CD14-positive monocyte (primary cell): ENCODE measurements at regions not wholly inside any gene's neighbourhood (a gene's known extent, or its start where the extent isn't known, plus 50 kb on each side); places are given as distances from the start of the nearest gene placed in this dataset.

Source experiments
- DNase-seq, 3 donors: peaks; one replicate each; pipeline ENCODE4 v3.0.0-alpha.2; 2011 to 2022
- H2AFZ ChIP-seq: 2 replicates; pipeline ENCODE4 v1.6.0; 2012; ENCODE audit warnings: mild to moderate bottlenecking, low read depth, low read length, inconsistent platforms; ENCODE audit not compliant: insufficient read depth, poor library complexity, severe bottlenecking
- H3K27ac ChIP-seq, 2 donors: 1 replicate in 1 of 2; 2 replicates in 1 of 2; pipeline ENCODE4 v1.5.1; 2012 to 2013; ENCODE audit warnings: low read length in 2 of 2, control low read depth in 1 of 2, inconsistent platforms in 1 of 2, low read depth in 1 of 2, mild to moderate bottlenecking in 1 of 2
- H3K27me3 ChIP-seq, 2 donors: one replicate each; pipeline versions ENCODE4 v1.6.0 to v1.6.1; 2011 to 2013; ENCODE audit warnings: low read length in 2 of 2; ENCODE audit not compliant: control insufficient read depth in 2 of 2, insufficient read depth in 2 of 2
- H3K36me3 ChIP-seq, 2 donors: replicated peaks in 1 of 2; 1 replicate in 1 of 2; 2 replicates in 1 of 2; pipeline versions ENCODE4 v1.5.1 to v1.6.1; 2012 to 2013; ENCODE audit warnings: low read length in 2 of 2, control low read depth in 1 of 2, inconsistent platforms in 1 of 2, mild to moderate bottlenecking in 1 of 2; ENCODE audit not compliant: insufficient read depth in 2 of 2, control insufficient read depth in 1 of 2
- H3K4me1 ChIP-seq, 2 donors: 1 replicate in 1 of 2; 2 replicates in 1 of 2; pipeline versions ENCODE4 v1.5.1 to v1.6.1; 2012 to 2013; ENCODE audit warnings: low read length in 2 of 2, control low read depth in 1 of 2, inconsistent platforms in 1 of 2, mild to moderate bottlenecking in 1 of 2, moderate library complexity in 1 of 2; ENCODE audit not compliant: insufficient read depth in 2 of 2, control insufficient read depth in 1 of 2
- H3K4me2 ChIP-seq: replicated peaks from 2 replicates; pipeline ENCODE3; 2012; ENCODE audit warnings: low read length, moderate library complexity, mild to moderate bottlenecking; ENCODE audit not compliant: poor library complexity, severe bottlenecking; ENCODE audit errors: extremely low read depth
- H3K4me3 ChIP-seq, 3 experiments: fragments of 200-600 bp in 1 of 3; sonication (generic) in 1 of 3; replicated peaks in 1 of 3; 1 replicate in 2 of 3; 2 replicates in 1 of 3; pipeline ENCODE4 v1.5.1; 2011 to 2013; ENCODE audit warnings: low read length in 3 of 3, mild to moderate bottlenecking in 3 of 3, control low read depth in 2 of 3, low read depth in 2 of 3, inconsistent platforms in 1 of 3, moderate library complexity in 1 of 3
- H3K79me2 ChIP-seq: 2 replicates; pipeline ENCODE4 v1.6.0; 2012; ENCODE audit warnings: mild to moderate bottlenecking, control low read depth, inconsistent platforms, low read length, moderate library complexity; ENCODE audit not compliant: insufficient read depth
- H3K9ac ChIP-seq: 2 replicates; pipeline ENCODE4 v1.6.0; 2017; ENCODE audit warnings: low read length, mild to moderate bottlenecking; ENCODE audit not compliant: insufficient read depth, poor library complexity, severe bottlenecking
- H3K9me3 ChIP-seq, 2 donors: replicated peaks in 1 of 2; 1 replicate in 1 of 2; 2 replicates in 1 of 2; pipeline versions ENCODE4 v1.5.1 to v1.6.1; 2012 to 2013; ENCODE audit warnings: low read length in 2 of 2, control low read depth in 1 of 2; ENCODE audit not compliant: control insufficient read depth in 1 of 2, insufficient read depth in 1 of 2
- H4K20me1 ChIP-seq: 2 replicates; pipeline ENCODE4 v1.6.0; 2012; ENCODE audit warnings: mild to moderate bottlenecking, low read length, control low read depth, moderate library complexity; ENCODE audit not compliant: insufficient read depth
- H3K27ac Mint-ChIP-seq, 7 donors: one replicate each; pipeline ENCODE4 v1.8.0; 2020; ENCODE audit warnings: mild to moderate bottlenecking in 7 of 7, mixed read lengths in 7 of 7, moderate library complexity in 6 of 7, inconsistent platforms in 2 of 7
- H3K27me3 Mint-ChIP-seq, 3 donors: one replicate each; pipeline ENCODE4 v1.8.0; 2021 to 2022; ENCODE audit warnings: low read depth in 3 of 3, mild to moderate bottlenecking in 3 of 3, mixed read lengths in 3 of 3, moderate library complexity in 3 of 3, inconsistent platforms in 1 of 3
- H3K36me3 Mint-ChIP-seq, 2 donors: one replicate each; pipeline ENCODE4 v1.8.0; 2020; ENCODE audit warnings: mixed read lengths in 2 of 2, inconsistent platforms in 1 of 2, mild to moderate bottlenecking in 1 of 2
- H3K4me1 Mint-ChIP-seq: one replicate; pipeline ENCODE4 v1.8.0; 2020; ENCODE audit warnings: mild to moderate bottlenecking, mixed read lengths
- H3K4me3 Mint-ChIP-seq, 2 donors: one replicate each; pipeline ENCODE4 v1.8.0; 2020; ENCODE audit warnings: mild to moderate bottlenecking in 2 of 2, mixed read lengths in 2 of 2, moderate library complexity in 1 of 2
- H3K9me3 Mint-ChIP-seq, 7 donors: one replicate each; pipeline ENCODE4 v1.8.0; 2020 to 2022; ENCODE audit warnings: mixed read lengths in 7 of 7, mild to moderate bottlenecking in 6 of 7, moderate library complexity in 6 of 7, inconsistent platforms in 2 of 7
- WGBS: methylation state at CpG from one replicate; pipeline ENCODE4 v1.1.5; 2013; ENCODE audit warnings: missing lambda C conversion rate; ENCODE audit not compliant: insufficient coverage; 5-methylcytosine and 5-hydroxymethylcytosine counted together
- intact Hi-C, 2 donors: fragments of 100-400 bp; cut with micrococcal nuclease; formaldehyde crosslinking; loops; one replicate each; pipeline versions ENCODE4 v1.15.0 to v1.15.1; 2023
- TF ChIP-seq, protein P1 (sequence below): fragments of 200-600 bp; IDR thresholded peaks from one replicate; pipeline ENCODE4 v1.8.0; 2022; ENCODE audit warnings: antibody characterized with exemption, mild to moderate bottlenecking

GRCh38 chr6:54010340-54011276 is 100.6 kb upstream of the MLIP start:
- Histone ChIP-seq H3K27me3 (no peaks in the 10 kb centered on the region), H3K4me1 (no peaks in the 10 kb centered on the region), H3K79me2 (no peaks in the 10 kb centered on the region), H3K4me2 (no peak overlapping the region), H3K27ac (no peak overlapping the region), H2AFZ (no peak overlapping the region), H3K9ac (no peak overlapping the region), H4K20me1 (no peaks in the 10 kb centered on the region), H3K36me3 (no peaks in the 10 kb centered on the region), H3K4me3 (no peak overlapping the region), H3K9me3 (no peaks in the 10 kb centered on the region)
- TF ChIP-seq, protein P1, sequence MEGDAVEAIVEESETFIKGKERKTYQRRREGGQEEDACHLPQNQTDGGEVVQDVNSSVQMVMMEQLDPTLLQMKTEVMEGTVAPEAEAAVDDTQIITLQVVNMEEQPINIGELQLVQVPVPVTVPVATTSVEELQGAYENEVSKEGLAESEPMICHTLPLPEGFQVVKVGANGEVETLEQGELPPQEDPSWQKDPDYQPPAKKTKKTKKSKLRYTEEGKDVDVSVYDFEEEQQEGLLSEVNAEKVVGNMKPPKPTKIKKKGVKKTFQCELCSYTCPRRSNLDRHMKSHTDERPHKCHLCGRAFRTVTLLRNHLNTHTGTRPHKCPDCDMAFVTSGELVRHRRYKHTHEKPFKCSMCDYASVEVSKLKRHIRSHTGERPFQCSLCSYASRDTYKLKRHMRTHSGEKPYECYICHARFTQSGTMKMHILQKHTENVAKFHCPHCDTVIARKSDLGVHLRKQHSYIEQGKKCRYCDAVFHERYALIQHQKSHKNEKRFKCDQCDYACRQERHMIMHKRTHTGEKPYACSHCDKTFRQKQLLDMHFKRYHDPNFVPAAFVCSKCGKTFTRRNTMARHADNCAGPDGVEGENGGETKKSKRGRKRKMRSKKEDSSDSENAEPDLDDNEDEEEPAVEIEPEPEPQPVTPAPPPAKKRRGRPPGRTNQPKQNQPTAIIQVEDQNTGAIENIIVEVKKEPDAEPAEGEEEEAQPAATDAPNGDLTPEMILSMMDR: no peak
- Mint-ChIP-seq H3K4me1 (no peaks in the 10 kb centered on the region), H3K36me3 (no peaks in the 10 kb centered on the region), H3K27me3 (peaks cover 0 to 5% (median 3%) of the 10 kb centered on the region in 3 donors), H3K27ac (no peak overlapping the region), H3K9me3 (peaks cover 0 to 3% (median 0%) of the 10 kb centered on the region in 7 donors), H3K4me3 (no peak overlapping the region)
- WGBS: 98% methylated on average over 5 of the region's 7 CpGs
- intact Hi-C loops: no loop called here
- no peak for DNase-seq

GRCh38 chr6:54011277-54011648 is 100.0 kb upstream of the MLIP start:
- H3K27ac Mint-ChIP-seq: no peak overlapping the region

More at GRCh38 chr6:54011277-54011648, 100.0 kb upstream of the MLIP start:
- Mint-ChIP-seq H3K36me3 (no peaks in the 10 kb centered on the region), H3K9me3 (peaks cover 0 to 3% (median 0%) of the 10 kb centered on the region in 7 donors), H3K27me3 (peaks cover 0 to 5% (median 3%) of the 10 kb centered on the region in 3 donors), H3K4me1 (no peaks in the 10 kb centered on the region), H3K4me3 (no peak overlapping the region)
- Histone ChIP-seq H3K36me3 (no peaks in the 10 kb centered on the region), H3K27me3 (no peaks in the 10 kb centered on the region), H3K9me3 (no peaks in the 10 kb centered on the region), H3K27ac (no peak overlapping the region), H3K4me2 (no peak overlapping the region), H3K4me1 (no peaks in the 10 kb centered on the region), H3K79me2 (no peaks in the 10 kb centered on the region), H3K4me3 (no peak overlapping the region), H2AFZ (no peak overlapping the region), H3K9ac (no peak overlapping the region), H4K20me1 (no peaks in the 10 kb centered on the region)
- intact Hi-C loops: no loop called here
- TF ChIP-seq, protein P1: no peak
- DNase-seq: no peak
- WGBS: 84% methylated on average over 3 of the region's 5 CpGs
